H54 (cell line): ENCODE measurements at regions not wholly inside any gene's neighbourhood (a gene's known extent, or its start where the extent isn't known, plus 50 kb on each side); places are given as distances from the start of the nearest gene placed in this dataset.

Experiments used
- DNase-seq: peaks from one replicate; pipeline ENCODE4 v3.0.0; 2011; ENCODE audit warnings: low spot score, mixed read lengths; ENCODE audit not compliant: insufficient read length
- FAIRE-seq: peaks from 3 replicates; lab custom pipeline; 2011; peaks lifted over from hg19 to GRCh38; lab: Jason Lieb, UNC
- POLR2A ChIP-seq: IDR thresholded peaks from 2 replicates; pipeline ENCODE4 v1.6.1; 2011; ENCODE audit warnings: low read depth, mild to moderate bottlenecking, low read length

- FAIRE-seq (no peak), DNase-seq (no peak)
- no peak for TF ChIP-seq POLR2A
Measured at GRCh38 chr5:106690585-106690984, 980.2 kb downstream of the EFNA5 start.

- FAIRE-seq: peak; percentile 30
- TF ChIP-seq POLR2A: no peak
- DNase-seq: no peak
Measured at GRCh38 chr5:106680330-106680729, 990.4 kb downstream of the EFNA5 start.

GRCh38 chr5:106677057-106677456 lies 993.7 kb downstream of the EFNA5 start:
- DNase-seq (no peak), FAIRE-seq (no peak)
- no peak for TF ChIP-seq POLR2A

- no peak for FAIRE-seq
- DNase-seq: no peak
- TF ChIP-seq POLR2A: no peak
Measured at GRCh38 chr5:106675687-106676086, 995.0 kb downstream of the EFNA5 start.

DNA sequence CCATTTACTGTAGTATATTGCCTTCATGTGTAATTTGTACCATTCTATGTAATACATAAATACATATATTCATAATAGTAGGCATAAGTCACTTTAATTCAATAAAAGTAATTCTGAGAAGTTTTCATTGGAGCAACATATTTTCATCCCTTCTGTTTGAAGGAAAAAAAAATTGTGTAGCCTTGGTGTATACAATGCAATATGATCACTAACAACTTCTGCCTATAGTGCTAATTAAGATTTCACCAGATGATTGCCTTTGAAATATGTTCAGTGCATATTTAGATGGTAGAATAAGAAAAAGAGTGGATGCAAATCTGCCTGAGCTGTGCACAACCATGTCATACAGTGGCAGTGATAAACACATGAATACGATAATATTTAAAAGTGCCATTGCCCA lies 996.8 kb downstream of the EFNA5 start:
- FAIRE-seq (no peak), DNase-seq (no peak)
- no peak for TF ChIP-seq POLR2A

DNA sequence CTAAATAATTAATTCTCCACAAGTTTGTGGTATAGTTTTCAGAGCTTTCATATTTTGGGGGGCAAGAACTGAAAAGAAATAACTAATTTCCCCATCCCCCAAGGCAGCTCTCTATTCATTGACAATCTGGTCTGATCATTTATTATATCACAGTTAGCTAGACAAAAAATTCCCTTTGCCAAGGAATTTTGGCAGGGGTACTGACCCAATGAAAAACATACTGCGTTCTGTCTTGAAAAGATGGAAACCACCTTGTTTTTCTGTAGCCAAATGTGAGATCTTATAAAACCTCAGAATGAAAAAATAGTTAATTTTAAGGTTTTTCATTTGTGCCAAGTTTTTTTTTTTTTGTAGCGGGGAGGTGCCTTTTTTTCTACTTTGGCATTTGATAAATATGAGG lies 1008.9 kb downstream of the EFNA5 start:
- no peak for TF ChIP-seq POLR2A
- DNase-seq: no peak
- FAIRE-seq: no peak

DNA sequence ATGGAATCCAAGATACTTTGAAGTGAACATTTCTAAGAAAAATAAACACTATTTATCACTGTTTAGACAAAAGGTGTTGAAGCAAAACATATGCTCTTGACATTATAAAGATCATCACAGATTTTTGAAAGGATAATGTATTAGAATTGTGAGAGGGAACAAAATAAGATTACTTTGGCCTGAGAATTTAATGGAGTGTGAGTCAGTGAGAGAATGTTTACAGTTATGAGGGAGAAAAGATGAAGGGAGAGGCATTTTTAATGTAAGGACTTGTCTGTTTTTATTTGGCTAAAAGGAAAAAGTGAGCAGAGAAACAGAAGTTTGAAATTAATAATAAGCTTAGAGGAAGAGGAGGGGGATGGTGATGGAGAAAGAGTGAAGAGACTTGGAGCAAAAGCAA lies 1010.1 kb downstream of the EFNA5 start:
- DNase-seq: no peak
- TF ChIP-seq POLR2A: no peak
- FAIRE-seq: no peak

DNA sequence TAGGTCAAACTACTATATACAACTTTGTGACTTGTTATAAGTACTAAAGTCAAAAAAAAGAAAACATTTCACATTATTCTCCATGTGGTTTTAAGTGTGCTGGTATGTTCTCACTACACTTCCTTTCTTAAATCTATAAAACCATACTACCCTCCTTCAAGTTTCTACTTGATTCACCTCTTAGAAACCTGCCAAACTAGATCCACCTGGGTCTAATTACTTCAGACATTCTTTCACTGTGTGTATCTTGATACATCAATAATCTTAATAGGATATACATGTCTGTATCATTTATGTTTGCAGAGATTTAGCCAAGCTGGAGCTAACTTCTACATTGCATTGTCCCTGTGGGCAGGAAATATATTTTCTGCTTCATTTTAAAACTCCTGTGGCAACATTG lies 1012.6 kb downstream of the EFNA5 start:
- DNase-seq: no peak
- no peak for FAIRE-seq
- no peak for TF ChIP-seq POLR2A

DNA sequence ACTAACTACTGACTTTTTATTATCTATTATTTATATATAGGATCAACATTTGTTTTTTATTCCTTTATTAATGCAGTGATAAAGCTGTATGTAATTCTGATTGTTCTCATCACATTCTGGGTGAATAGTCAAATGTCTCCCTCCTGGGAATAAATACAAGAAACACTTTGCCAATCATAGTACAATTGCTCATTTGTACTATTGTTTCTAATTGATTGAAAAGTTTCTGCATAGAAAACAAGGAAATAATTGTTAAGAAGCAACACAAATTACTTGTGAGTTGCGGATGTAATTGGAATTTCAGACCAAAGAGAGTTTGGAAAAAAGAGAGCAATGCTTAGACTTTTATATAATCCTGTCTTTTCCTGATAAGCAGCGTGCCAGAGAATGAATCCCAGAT lies 1013.9 kb downstream of the EFNA5 start:
- FAIRE-seq: no peak
- DNase-seq: no peak
- TF ChIP-seq POLR2A: no peak

GRCh38 chr5:106649031-106649430 lies 1021.7 kb downstream of the EFNA5 start:
- DNase-seq: no peak
- FAIRE-seq: no peak
- TF ChIP-seq POLR2A: no peak

GRCh38 chr5:106648401-106648800 lies 1022.3 kb downstream of the EFNA5 start:
- TF ChIP-seq POLR2A: no peak
- FAIRE-seq (no peak), DNase-seq (no peak)

GRCh38 chr5:106646106-106646505 lies 1024.6 kb downstream of the EFNA5 start:
- DNase-seq (no peak), FAIRE-seq (no peak)
- no peak for TF ChIP-seq POLR2A

DNA sequence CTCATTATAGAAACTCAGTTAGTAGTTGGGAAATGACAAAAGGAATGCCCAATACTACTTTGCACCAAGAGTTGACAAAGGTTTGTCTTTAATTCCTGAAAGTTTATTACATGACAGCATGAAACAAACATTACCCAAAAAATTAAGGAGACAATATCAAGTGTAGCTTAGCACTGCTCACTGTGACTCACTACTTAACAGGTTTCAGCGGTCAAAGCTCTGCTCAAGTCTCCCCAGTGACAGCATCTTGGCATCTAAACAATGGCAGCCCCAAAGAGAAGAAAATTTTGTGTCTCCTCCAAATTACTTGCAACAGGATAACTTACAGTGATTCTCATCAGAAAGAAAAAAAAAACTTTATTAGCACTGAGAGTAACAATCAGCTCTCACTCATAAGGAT lies 1030.2 kb downstream of the EFNA5 start:
- DNase-seq (no peak), FAIRE-seq (peak; percentile 33)
- TF ChIP-seq POLR2A: no peak

- DNase-seq (no peak), FAIRE-seq (no peak)
- TF ChIP-seq POLR2A: no peak
Measured at GRCh38 chr5:106639488-106639887, 1031.2 kb downstream of the EFNA5 start.

DNA sequence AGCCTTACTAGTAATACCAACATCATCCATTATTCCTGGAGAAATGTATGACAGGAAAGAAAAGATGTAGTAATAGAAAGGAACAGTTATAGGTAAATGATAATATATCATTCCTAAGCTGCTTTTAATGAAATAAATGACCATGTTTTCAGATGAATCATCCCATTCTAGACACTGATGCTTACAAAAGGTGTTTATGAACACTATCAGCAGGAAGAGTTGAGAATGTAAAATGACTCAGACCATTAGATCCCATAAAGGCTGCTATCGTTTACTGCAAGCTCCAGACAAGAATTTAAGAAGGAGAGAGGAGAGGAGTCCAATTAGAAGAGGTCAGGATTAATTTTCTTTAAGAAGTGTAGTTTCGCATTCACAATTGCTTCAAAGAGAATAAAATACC lies 1033.5 kb downstream of the EFNA5 start:
- no peak for DNase-seq
- FAIRE-seq: no peak
- no peak for TF ChIP-seq POLR2A

DNA sequence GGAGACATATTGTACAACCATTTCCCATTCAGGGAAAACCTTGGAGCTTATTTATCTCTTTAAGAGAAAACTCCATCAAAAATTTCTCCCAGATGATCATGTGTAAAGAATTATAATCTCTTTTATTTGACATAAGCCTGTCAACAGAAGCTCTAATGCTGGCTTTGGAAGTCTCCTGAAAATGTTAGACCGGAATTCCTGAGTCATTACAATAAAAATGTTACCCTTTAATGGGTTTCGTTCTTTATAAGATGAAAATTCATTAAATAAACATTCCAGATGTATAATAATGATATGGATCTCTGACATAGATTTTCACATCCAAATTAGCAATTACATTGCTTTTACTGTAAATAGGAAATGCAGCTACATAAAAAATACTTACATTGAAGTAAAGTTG lies 1036.4 kb downstream of the EFNA5 start:
- DNase-seq: no peak
- no peak for FAIRE-seq
- no peak for TF ChIP-seq POLR2A
